ENCODE measurements at regions not wholly inside any gene's neighbourhood (a gene's known extent, or its start where the extent isn't known, plus 50 kb on each side); places are given as distances from the start of the nearest gene placed in this dataset.
A peak's percentile ranks its signal among the peaks of the same experiment; 100 is the strongest.
"Not testable (repeated sequence)": the region's sequence is repeated elsewhere in the genome, so short reads cannot be mapped to it uniquely, and the experiment has no call there.

GRCh38 chr2:75949385-75950030 is 238.8 kb upstream of the GCFC2 start:
- no peak for TF ChIP-seq GATA1 (IDR thresholded peaks at IDR 0.05; ENCODE audit: low read depth, low read length)
- no peak for TF ChIP-seq POLR2A (IDR thresholded peaks at IDR 0.05; ENCODE audit: low read length)
- DNase-seq = no peak

- TF ChIP-seq POLR2A (IDR thresholded peaks at IDR 0.05; ENCODE audit: low read length) (no peak), GATA1 (IDR thresholded peaks at IDR 0.05; ENCODE audit: low read depth, low read length) (no peak)
- DNase-seq = no peak
Observed at GRCh38 chr2:75936311-75936710, 225.6 kb upstream of the GCFC2 start.

- DNase-seq = no peak
- TF ChIP-seq GATA1 (IDR thresholded peaks at IDR 0.05; ENCODE audit: low read depth, low read length) (no peak), POLR2A (IDR thresholded peaks at IDR 0.05; ENCODE audit: low read length) (no peak)
Observed at GRCh38 chr2:75932996-75933395, 222.3 kb upstream of the GCFC2 start.

DNA sequence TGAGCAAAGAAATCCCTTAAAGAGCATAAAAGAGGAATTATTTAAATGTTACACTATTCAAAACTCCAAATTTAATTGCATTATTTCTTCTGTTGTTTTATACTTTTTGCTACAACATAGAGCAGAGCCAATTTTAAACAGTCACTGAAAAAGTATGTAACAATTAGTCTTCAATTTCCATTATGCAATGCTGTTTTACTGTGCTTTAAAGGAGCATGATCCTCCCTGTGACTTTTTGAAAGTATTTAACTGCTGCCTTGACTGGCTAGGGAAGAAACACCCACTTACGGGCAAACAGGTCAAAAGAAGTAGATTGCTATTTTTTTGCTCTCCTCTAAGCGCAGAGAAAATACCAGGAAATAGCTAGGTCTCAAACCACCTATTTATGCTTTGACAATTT is 217.4 kb upstream of the GCFC2 start:
- DNase-seq = no peak
- no peak for TF ChIP-seq POLR2A (IDR thresholded peaks at IDR 0.05; ENCODE audit: low read length)
- TF ChIP-seq GATA1 (IDR thresholded peaks at IDR 0.05; ENCODE audit: low read depth, low read length) = no peak

DNA sequence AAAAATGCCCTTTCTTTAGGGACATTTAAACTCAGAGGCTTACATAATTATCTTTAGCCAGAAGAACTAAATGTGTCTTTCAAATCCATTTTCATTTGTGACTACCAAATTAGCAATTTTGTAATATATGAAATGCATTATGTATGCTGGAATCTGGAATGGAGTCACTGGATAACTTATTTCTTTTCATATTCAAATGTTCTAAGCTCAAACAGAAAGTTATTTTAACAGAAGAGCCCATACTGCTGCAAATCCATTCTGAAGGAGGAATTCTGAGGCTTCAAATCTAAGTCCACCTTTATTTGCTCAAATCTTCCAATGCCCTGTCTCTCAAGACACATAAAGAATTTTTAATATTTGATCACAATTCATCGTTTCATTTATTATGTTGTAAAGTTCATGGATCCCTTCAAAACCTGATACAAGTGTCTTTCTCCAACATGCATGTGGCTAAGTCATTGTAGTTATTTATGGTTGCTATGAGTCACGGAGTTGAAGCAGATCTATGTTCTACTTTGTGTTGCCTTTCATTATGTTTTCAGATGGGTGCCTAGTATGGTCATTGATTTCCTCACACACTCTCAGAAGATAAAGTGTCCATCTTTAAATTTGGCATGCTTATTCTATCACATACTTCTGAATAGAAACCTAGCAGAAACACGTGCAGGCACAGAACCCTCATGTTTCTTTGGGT is 214.8 kb upstream of the GCFC2 start:
- no peak for DNase-seq
- TF ChIP-seq POLR2A (IDR thresholded peaks at IDR 0.05; ENCODE audit: low read length) = no peak
- TF ChIP-seq GATA1 (IDR thresholded peaks at IDR 0.05; ENCODE audit: low read depth, low read length) = no peak

DNA sequence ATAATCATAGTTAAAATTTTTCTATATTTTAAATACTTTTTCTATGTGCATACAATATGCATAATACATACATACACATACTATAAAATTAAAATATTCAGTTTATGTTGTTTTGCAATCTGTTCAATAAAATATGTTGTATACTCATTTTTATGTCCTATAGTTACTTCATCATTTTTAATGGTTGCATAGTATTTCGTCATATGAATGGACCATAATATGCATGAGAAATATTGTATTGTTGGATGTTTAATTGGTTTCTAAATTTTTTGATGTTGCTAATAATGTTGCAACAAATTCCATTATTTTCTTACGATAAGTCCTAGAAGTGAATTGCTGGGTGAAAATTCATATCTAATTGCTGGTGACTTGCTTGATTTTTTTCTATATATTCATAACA is 211.5 kb upstream of the GCFC2 start:
- DNase-seq = no peak
- no peak for TF ChIP-seq GATA1 (IDR thresholded peaks at IDR 0.05; ENCODE audit: low read depth, low read length)
- no peak for TF ChIP-seq POLR2A (IDR thresholded peaks at IDR 0.05; ENCODE audit: low read length)

GRCh38 chr2:75920859-75921551 is 210.3 kb upstream of the GCFC2 start:
- TF ChIP-seq POLR2A (IDR thresholded peaks at IDR 0.05; ENCODE audit: low read length) (no peak), GATA1 (IDR thresholded peaks at IDR 0.05; ENCODE audit: low read depth, low read length) (no peak)
- no peak for DNase-seq

GRCh38 chr2:75915851-75916634 is 205.3 kb upstream of the GCFC2 start:
- TF ChIP-seq GATA1 (IDR thresholded peaks at IDR 0.05; ENCODE audit: low read depth, low read length) = no peak
- no peak for TF ChIP-seq POLR2A (IDR thresholded peaks at IDR 0.05; ENCODE audit: low read length)

DNA sequence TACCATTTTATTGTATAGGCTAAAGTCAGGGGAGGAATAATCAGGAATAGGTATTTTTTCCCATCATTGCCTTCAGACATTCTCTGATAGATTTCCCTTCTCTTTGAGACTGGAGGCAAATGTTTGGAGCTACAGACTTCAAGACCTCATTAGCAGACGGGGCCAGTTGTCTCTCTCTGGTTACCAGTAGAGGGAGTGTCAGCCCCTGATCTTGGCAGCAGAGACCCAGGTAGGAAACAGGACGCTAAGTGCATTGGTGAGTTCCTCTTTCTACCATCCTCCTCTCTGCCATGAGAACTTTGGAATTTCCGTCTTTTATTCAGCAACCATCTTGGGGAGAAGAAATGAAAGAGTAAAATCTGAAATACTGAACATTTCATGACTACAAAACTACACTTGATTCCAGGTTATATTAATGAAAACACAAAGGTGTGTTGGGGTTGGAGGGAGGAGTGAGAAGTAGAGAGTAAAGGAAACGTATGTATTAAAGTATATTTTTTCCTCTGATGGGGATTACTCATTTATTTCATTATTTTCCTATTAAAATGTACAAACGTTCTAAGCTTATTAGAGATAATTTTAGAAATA is 186.2 kb upstream of the GCFC2 start:
- peak; percentile 1 to 9 for DNase-seq
- no peak for TF ChIP-seq GATA1 (IDR thresholded peaks at IDR 0.05; ENCODE audit: low read depth, low read length)
- no peak for TF ChIP-seq POLR2A (IDR thresholded peaks at IDR 0.05; ENCODE audit: low read length)

More at GRCh38 chr2:75915851-75916634, 205.3 kb upstream of the GCFC2 start:
- no peak for DNase-seq

- no peak for DNase-seq
- no peak for TF ChIP-seq GATA1 (IDR thresholded peaks at IDR 0.05; ENCODE audit: low read depth, low read length)
- TF ChIP-seq POLR2A (IDR thresholded peaks at IDR 0.05; ENCODE audit: low read length) = no peak
Observed at GRCh38 chr2:75894170-75894569, 183.5 kb upstream of the GCFC2 start.

GRCh38 chr2:75892490-75892889 is 181.8 kb upstream of the GCFC2 start:
- TF ChIP-seq POLR2A (IDR thresholded peaks at IDR 0.05; ENCODE audit: low read length) = no peak
- TF ChIP-seq GATA1 (IDR thresholded peaks at IDR 0.05; ENCODE audit: low read depth, low read length) = no peak
- DNase-seq = no peak

DNA sequence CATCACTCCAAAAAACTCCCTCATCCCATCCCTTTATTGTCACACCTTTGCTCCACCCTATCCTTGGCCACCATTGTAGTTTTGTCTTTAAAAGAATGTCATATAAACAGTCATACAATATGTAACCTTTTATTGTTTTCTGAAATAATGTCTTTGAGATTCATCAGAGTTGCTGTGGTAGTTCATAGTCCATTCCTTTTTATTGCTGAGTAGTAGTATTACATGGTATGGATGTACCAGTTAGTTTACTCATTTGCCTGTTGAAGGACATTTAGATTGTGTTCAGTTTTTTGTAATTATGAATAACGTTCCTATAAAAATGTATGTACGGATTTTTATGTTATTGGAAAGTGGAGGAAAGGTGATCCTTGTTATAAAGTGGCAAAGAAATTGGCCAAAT is 171.8 kb upstream of the GCFC2 start:
- TF ChIP-seq GATA1 (IDR thresholded peaks at IDR 0.05; ENCODE audit: low read depth, low read length) (no peak), POLR2A (IDR thresholded peaks at IDR 0.05; ENCODE audit: low read length) (no peak)

GRCh38 chr2:75875606-75876005 is 164.9 kb upstream of the GCFC2 start:
- DNase-seq = not testable (repeated sequence)

More for the DNA sequence above, 171.8 kb upstream of the GCFC2 start:
- no peak for DNase-seq

DNA sequence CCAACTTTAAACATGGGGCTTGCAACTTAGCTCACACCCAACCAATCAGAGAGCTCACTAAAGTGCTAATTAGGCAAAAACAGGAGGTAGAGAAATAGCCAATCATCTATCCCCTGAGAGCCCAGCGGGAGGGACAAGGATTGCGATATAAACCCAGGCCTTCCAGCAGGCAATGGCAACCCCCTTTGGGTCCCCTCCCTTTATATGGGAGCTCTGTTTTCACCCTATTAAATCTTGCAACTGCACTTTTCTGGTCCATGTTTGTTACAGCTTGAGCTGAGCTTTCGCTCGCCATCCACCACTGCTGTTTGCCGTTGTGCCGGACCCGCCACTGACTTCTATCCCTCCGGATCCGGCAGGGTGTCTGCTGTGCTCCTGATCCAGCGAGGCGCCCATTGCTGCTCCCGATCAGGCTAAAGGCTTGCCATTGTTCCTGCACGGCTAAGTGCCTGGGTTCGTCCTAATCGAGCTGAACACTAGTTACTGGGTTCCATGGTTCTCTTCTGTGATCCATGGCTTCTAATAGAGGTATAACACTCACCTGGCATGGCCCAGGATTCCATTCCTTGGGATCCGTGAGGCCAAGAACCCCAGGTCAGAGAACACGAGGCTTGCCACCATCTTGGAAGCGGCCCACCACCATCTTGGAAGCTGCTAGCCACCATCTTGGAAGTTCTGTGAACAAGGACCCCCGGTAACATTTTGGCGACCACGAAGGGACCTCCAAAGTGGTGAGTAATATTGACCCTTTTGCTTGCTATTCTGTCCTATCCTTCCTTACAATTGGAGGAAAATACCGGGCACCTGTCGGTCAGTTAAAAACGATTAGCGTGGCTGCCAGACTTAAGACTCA is 161.3 kb upstream of the GCFC2 start:
- not testable (repeated sequence) for DNase-seq

Data from erythroblast (primary cell).